ENCODE measurements at regions not wholly inside any gene's neighbourhood (a gene's known extent, or its start where the extent isn't known, plus 50 kb on each side); places are given as distances from the start of the nearest gene placed in this dataset.

DNA sequence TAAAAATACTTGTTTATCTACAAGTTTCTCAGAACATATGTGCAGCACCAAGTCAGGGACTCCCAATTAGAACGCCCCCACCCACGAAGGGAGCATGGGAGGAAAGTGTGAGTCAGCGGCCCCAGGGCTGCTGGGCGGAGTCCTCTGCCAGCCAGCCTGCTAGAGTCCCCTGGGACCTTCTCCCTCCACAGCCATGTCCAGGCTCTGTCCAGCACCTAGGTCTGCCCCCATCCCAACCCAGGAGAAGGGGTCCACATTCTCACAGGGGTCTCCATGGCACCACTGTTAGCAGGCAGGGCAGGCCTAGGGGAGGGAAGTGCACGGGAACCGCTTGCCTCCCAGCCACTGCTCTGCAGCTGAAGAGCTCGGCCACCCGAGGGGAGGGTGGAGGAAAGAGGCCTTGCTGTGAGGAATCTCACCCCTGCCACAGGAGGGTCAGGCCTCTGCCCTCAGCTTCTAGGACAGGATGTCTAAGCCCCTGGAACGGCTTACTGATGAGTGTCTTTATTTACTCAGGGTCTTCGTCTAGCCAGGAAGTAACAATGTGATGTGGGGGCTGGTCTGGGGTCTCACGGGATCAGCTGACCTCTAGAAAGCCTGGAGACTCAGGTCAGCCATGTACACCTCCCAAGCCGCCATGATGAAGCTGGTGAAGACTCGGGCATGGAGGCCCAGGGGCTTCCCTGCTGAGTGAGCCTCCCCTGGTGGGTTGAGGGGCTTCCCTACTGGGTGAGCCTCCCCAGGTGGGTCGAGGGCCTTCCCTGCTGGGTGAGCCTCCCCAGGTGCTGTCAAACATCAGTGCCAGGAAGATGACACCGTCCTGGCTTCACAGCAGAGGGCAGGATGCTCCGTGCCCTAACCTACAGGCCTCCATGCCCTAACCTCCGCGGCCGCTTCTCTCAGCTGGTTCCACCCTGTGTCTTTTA is 190.3 kb downstream of the RBFOX3 start:
- DNase-seq (ENCODE audit: low read depth in 2 of 2), result peak; percentile 17

DNA sequence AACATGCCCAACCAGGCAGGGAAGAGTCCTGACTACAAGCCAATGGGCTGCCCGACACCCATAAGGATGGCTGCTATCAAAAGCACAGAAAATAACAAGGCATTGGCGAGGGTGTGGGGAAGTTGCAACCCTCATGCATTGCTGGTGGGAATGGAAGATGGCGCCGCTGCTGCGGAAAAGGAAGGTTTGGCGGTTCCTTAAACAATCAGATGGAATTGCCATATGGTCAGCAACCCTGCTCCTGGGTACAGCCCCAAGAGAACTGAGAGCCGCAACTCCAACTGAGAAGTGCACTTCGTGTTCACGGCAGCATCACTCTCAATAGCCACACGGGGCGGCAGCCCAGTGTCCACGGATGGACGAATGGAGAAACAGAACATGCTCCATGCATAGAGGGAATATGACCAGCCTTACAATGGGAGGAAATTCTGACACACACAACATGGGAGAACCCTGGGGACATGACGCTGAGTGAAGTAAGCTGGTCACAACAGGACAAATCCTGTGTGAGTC is 193.3 kb downstream of the RBFOX3 start:
- DNase-seq (ENCODE audit: low read depth in 2 of 2), result no peak

GRCh38 chr17:79415909-79416308 is 194.9 kb downstream of the RBFOX3 start:
- no peak for DNase-seq (ENCODE audit: low read depth in 2 of 2)

DNA sequence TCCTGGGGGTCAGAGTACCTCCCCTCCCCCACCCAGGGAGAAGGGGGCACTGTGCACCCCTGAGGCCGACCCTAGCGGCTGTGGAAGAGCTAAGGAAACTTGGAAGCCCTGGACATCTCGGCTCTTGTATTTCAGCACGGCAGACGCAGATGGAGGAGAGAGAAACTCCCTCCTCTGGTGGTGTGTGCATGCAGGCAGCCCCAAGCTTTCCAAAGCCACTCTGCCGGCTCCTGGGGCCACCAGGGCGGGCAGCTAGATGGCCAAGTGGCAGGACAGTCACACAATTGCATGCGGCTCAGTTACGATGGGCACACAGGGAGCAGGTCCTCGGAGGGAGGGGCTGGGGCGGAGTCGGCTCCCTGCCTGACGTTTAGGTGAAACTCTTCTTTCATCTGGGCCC is 195.5 kb downstream of the RBFOX3 start:
- DNase-seq (ENCODE audit: low read depth in 2 of 2), result no peak

- no peak for DNase-seq (ENCODE audit: low read depth in 2 of 2)
Observed at GRCh38 chr17:79414793-79415211, 196.0 kb downstream of the RBFOX3 start.

DNA sequence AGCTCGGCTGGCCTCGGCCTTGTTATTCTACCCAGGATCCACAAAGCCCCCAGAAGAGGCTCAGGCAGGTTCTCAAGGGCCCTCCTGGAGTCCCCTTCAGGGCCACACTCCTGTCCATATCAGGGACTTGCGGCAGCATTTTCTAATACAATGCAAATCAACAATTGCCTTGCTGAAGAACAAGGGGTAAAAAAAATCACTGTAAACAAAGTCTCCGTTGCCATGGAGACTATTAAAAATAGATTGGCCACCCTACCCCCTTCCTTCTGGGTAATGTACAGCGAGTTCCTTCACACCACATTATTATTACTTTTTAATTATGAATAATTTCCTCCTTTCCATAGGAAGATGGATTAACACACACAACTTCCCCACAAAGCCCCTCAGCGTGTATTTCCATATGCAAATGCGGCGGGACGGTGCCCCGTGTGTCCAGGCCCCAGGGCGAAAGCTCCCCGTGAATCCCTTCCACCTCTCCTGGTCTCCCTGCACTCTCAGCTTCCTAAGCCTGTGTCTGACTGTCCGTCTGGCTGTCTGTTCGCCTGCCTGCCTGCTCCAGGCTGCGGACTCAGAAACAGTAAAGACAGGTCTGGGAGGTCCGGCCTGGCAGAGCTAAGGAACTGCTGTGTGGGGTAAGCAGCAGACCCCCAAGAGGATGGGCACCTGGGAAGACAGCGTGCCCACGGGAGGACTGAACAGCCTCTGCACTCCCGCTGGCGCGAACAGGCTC is 196.6 kb downstream of the RBFOX3 start:
- DNase-seq (ENCODE audit: low read depth in 2 of 2), result no peak

- DNase-seq (ENCODE audit: low read depth in 2 of 2), result no peak
Observed at GRCh38 chr17:79413611-79414010, 197.2 kb downstream of the RBFOX3 start.

DNA sequence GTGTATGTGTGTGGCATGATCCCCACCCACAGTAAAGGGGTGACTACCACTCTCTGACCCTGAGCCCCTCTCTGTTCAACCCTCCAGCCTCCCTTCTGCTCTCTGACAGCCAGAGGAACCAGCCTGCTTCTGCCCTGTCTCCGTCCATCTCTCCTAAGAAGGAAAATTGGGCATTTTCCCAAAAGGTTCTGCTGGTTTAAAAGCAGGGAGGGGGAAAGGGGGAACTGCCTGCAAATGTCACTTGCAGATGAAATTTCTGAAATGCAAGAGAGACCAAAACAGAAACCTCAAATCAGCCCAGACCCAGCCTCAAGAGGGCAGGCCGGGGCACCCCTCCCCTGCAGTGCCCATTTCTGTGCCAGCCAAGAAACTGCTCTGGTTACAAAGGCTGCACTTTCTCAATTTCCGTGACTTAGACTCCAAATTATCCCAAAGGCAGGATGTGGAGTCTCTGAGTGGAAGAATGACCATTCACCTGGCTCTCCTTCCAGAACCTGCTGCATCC is 197.9 kb downstream of the RBFOX3 start:
- DNase-seq (ENCODE audit: low read depth in 2 of 2), result no peak

- no peak for DNase-seq (ENCODE audit: low read depth in 2 of 2)
Observed at GRCh38 chr17:79412110-79412509, 198.7 kb downstream of the RBFOX3 start.

- no peak for DNase-seq (ENCODE audit: low read depth in 2 of 2)
Observed at GRCh38 chr17:79411419-79411818, 199.4 kb downstream of the RBFOX3 start.

DNA sequence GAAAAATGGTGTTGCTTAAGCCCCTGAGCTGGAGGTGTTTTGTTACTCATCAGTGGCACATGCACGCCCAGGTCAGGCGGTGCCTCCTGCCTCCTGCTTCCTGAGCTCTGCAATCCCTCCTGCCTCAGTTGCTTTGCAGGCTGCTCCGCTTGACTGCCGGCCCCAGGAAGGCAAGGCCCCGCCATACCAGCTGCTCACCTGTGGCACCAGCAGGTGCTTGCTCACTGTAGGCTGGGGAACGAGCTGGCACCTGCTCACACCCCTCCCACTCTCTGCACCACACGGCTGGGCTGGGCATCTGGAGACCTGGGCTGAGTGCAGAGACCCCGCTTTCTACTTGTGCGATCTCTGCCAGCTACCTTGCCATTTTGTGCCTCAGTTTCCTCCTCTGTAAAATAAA is 200.2 kb downstream of the RBFOX3 start:
- DNase-seq (ENCODE audit: low read depth in 2 of 2), result no peak

DNA sequence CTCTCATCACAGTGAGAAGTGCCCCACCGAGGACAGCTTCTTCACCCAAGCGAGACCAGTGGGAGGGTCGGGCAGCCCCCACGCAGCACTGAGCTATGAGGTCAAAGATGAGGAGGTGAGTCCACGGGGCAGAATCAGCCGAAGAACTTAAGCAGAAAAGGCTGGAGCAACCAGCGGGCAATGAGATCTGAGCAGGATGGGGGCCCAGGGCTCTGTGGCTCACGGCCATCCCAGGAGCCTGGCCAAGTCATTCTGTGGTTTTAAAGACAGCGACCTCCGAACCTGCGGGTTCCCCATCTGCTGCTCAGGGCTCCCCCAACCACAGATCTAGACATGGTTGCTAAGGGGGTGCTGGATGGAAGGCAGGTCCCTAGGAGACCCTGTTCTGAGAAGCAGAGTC is 202.6 kb downstream of the RBFOX3 start:
- DNase-seq (ENCODE audit: low read depth in 2 of 2), result no peak

- DNase-seq (ENCODE audit: low read depth in 2 of 2), result no peak
Observed at GRCh38 chr17:79407385-79407784, 203.5 kb downstream of the RBFOX3 start.

GRCh38 chr17:79406316-79406715 is 204.5 kb downstream of the RBFOX3 start:
- DNase-seq (ENCODE audit: low read depth in 2 of 2), result no peak

DNA sequence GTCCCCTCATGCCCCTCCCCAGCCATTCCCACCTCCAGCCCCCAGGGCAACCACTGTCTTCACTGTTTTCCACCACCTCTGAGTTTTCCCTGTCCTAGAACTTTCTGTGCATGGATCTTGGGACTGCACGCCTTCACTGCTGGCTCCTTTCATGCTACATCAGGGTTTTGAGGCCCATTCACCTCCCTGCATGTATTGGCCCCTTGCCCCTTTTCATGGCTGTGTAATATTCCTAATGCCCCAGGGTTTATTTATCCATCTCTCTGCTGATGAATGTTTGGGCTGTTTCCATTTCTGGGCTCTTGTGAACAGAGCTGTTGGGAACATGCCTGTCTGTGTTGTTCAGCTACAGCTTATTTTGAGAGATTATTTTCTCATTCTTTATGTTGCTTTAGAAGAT is 205.0 kb downstream of the RBFOX3 start:
- DNase-seq (ENCODE audit: low read depth in 2 of 2), result no peak

- DNase-seq (ENCODE audit: low read depth in 2 of 2), result no peak
Observed at GRCh38 chr17:79404136-79404911, 206.5 kb downstream of the RBFOX3 start.

DNA sequence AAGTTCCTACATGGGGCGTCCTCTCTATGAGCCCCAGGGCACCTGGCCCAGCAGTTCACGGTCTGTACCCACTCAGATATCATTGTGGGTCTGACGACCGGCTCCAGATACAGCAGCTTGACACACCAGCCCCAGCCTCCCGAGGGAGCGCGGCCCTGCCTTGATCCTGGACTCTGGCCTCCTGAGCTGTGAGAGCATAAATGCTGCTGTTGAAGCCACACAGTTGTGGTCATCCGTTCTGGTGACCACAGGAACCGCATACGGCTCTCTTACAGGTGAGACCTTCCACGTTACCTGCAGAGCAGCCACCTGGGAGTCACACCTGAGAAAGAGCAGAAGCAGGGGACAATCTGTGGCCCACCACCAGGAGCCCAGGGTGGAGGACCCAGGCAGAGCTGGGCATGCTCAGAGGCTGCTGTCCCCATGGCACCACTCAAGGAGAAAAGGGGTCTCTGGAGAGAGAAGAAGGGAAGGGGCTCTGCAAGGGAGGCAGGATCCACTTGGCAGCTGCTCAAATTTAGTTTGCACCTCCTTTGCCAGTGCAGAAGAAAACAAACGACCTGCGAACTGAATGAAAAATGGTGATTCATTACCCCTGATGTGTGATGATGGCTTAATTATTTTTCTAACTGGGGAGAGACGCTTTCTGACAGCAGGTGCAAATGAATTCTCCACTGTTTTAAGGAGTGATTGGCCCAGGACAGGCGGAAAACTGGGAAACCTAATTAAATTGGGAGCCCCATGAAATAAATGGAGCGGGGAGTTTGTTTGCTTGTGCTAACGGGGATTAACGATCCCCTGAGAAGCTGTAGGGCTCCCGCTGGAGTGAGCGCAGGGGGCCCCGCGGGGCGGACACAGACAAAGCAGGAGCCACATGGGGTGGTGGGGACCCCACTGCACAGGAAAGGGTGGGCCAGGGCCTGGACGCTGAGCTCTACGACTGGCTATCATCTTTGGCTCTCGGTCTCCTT is 208.9 kb downstream of the RBFOX3 start:
- DNase-seq (ENCODE audit: low read depth in 2 of 2), result no peak

DNA sequence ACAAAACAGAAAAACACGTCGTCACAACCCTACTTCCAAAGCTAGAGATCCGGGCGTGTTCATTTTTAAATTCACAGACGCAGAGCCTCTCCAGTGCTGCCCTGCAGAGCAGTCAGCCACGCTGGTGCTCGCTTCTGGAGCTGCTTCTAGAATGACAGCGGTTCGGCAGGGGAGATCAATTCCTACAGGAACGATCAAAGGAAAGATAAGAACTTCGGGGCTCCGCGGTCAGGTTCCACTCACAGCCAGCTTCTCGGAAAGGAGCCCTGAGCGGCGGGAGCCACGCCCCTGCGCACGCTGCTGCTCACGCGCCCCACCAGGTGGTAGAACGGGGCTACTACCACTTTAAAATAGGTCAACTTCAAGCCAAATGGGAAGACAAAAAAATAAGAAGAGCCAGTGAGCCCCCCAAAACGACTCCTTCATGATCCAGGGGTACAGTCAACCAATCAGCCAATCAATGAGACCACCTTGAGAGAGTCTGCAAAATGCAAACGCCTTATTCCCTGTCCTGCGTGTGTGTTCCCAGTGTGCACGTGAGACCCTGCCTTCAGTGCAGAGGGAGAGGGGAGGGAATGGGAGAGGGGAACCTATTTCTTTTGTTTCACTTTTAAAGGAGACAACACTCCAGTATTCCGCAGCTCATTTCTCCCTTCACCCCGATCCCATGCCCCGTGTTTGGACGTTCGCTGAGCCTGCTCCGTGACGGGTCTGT is 209.7 kb downstream of the RBFOX3 start:
- DNase-seq (ENCODE audit: low read depth in 2 of 2), result peak; percentile 43 to 52

GRCh38 chr17:79399610-79400144 is 211.2 kb downstream of the RBFOX3 start:
- DNase-seq (ENCODE audit: low read depth in 2 of 2), result no peak

DNA sequence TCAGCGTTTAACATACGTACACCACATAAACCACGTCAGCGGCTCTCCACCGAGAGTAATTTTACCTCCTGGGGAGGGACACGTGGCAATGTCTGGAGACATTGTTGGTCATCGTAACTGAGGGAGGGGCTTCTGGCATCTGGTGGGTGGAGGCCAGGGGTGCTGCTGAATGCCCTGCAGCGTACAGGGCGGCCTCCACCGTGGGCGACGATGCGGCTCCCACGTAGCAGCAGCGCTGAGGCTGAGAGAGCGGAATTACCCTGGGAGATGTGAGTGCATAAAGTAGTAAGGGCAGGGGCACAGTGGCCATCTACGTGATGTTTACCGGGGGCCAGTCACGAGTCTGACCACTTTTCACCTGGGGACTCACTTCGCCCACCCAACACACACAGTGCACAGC is 212.4 kb downstream of the RBFOX3 start:
- no peak for DNase-seq (ENCODE audit: low read depth in 2 of 2)
